HEK293 (cell line): ENCODE measurements at regions not wholly inside any gene's neighbourhood (a gene's known extent, or its start where the extent isn't known, plus 50 kb on each side); places are given as distances from the start of the nearest gene placed in this dataset.

Experiments used
- ZEB2 ChIP-seq: fragments of 450-650 bp; formaldehyde crosslinking; IDR thresholded peaks from 2 replicates; pipeline ENCODE4 v1.5.1; 2016; ENCODE audit warnings: missing biosample characterization, missing genetic modification characterization
- ZNF239 ChIP-seq: fragments of 450-650 bp; formaldehyde crosslinking; IDR thresholded peaks from 2 replicates; pipeline ENCODE4 v1.5.1; 2016; ENCODE audit warnings: missing biosample characterization, missing genetic modification characterization
- ZNF24 ChIP-seq: fragments of 450-650 bp; formaldehyde crosslinking; IDR thresholded peaks from 2 replicates; pipeline ENCODE4 v1.5.1; 2016; ENCODE audit warnings: missing biosample characterization, missing genetic modification characterization
- ZNF274 ChIP-seq, 2 experiments: fragments of 200-500 bp in 1 of 2; fragments of 450-650 bp in 1 of 2; sonication (Bioruptor generic) in 1 of 2; formaldehyde crosslinking in 1 of 2; IDR thresholded peaks; 2 replicates each; pipeline versions ENCODE4 v1.5.1 to v1.6.1; 2014 to 2016; ENCODE audit warnings: borderline replicate concordance in 1 of 2, inconsistent platforms in 1 of 2, low read length in 1 of 2, missing biosample characterization in 1 of 2, missing genetic modification characterization in 1 of 2
- ZNF433 ChIP-seq: fragments of 450-650 bp; formaldehyde crosslinking; IDR thresholded peaks from 2 replicates; pipeline ENCODE4 v1.5.1; 2016; ENCODE audit warnings: missing biosample characterization, missing genetic modification characterization, low read depth
- TF ChIP-seq, protein P1 (sequence below): fragments of 450-650 bp; formaldehyde crosslinking; IDR thresholded peaks from 2 replicates; pipeline ENCODE4 v1.5.1; 2016; ENCODE audit warnings: missing biosample characterization, missing genetic modification characterization
- TF ChIP-seq, protein P2 (sequence below): fragments of 450-650 bp; formaldehyde crosslinking; IDR thresholded peaks from 2 replicates; pipeline ENCODE4 v1.5.1; 2016; ENCODE audit warnings: missing biosample characterization, missing genetic modification characterization

DNA sequence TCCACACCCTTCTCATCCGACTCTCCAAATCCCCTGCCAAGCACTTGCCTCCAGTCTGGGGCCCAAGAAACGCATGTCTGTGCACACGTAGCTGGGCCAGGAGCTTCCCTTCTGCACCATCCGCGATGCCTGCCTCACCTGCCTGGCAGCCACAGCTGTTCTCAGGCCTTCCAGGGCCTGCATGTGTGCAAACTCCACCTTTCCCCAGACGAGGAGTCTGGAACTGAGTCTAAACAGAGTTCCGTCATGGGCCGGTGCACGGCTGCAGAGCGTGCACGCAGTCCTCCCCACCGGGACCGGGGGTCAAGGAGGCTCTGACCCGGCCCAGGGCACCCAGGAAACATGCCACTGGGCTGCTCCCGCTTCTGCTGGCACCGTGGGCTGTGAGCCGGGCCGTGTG is 66.8 kb upstream of the SALL3 start:
- TF ChIP-seq, protein P1, sequence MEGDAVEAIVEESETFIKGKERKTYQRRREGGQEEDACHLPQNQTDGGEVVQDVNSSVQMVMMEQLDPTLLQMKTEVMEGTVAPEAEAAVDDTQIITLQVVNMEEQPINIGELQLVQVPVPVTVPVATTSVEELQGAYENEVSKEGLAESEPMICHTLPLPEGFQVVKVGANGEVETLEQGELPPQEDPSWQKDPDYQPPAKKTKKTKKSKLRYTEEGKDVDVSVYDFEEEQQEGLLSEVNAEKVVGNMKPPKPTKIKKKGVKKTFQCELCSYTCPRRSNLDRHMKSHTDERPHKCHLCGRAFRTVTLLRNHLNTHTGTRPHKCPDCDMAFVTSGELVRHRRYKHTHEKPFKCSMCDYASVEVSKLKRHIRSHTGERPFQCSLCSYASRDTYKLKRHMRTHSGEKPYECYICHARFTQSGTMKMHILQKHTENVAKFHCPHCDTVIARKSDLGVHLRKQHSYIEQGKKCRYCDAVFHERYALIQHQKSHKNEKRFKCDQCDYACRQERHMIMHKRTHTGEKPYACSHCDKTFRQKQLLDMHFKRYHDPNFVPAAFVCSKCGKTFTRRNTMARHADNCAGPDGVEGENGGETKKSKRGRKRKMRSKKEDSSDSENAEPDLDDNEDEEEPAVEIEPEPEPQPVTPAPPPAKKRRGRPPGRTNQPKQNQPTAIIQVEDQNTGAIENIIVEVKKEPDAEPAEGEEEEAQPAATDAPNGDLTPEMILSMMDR, result no peak
- TF ChIP-seq ZNF433 (no peak), ZNF239 (no peak), ZEB2 (tag by site-specific recombination) (no peak), ZNF24 (tag by site-specific recombination) (no peak), ZNF274 (IDR thresholded peaks at IDR 0.05; ENCODE audit: low read length) (no peak), ZNF274 (tag by site-specific recombination; IDR thresholded peaks at IDR 0.05; ENCODE audit: borderline replicate concordance) (no peak)
- TF ChIP-seq, protein P2, sequence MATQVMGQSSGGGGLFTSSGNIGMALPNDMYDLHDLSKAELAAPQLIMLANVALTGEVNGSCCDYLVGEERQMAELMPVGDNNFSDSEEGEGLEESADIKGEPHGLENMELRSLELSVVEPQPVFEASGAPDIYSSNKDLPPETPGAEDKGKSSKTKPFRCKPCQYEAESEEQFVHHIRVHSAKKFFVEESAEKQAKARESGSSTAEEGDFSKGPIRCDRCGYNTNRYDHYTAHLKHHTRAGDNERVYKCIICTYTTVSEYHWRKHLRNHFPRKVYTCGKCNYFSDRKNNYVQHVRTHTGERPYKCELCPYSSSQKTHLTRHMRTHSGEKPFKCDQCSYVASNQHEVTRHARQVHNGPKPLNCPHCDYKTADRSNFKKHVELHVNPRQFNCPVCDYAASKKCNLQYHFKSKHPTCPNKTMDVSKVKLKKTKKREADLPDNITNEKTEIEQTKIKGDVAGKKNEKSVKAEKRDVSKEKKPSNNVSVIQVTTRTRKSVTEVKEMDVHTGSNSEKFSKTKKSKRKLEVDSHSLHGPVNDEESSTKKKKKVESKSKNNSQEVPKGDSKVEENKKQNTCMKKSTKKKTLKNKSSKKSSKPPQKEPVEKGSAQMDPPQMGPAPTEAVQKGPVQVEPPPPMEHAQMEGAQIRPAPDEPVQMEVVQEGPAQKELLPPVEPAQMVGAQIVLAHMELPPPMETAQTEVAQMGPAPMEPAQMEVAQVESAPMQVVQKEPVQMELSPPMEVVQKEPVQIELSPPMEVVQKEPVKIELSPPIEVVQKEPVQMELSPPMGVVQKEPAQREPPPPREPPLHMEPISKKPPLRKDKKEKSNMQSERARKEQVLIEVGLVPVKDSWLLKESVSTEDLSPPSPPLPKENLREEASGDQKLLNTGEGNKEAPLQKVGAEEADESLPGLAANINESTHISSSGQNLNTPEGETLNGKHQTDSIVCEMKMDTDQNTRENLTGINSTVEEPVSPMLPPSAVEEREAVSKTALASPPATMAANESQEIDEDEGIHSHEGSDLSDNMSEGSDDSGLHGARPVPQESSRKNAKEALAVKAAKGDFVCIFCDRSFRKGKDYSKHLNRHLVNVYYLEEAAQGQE, result no peak
